Tibial nerve (tissue), 4 donors: ENCODE measurements at regions not wholly inside any gene's neighbourhood (a gene's known extent, or its start where the extent isn't known, plus 50 kb on each side); places are given as distances from the start of the nearest gene placed in this dataset.

Experiments
- CTCF ChIP-seq, 5 experiments: fragments of 200-600 bp in 3 of 5; fragments of 450-650 bp in 2 of 5; sonication (generic) in 3 of 5; IDR thresholded peaks; one replicate each; pipeline ENCODE4 v1.5.1; 2016 to 2019; ENCODE audit warnings: antibody characterized with exemption in 5 of 5, mild to moderate bottlenecking in 3 of 5, moderate library complexity in 2 of 5
- EP300 ChIP-seq, 2 donors: sonication (generic); formaldehyde crosslinking; IDR thresholded peaks; one replicate each; pipeline ENCODE4 v1.6.1; 2017; ENCODE audit warnings: antibody characterized with exemption in 2 of 2, mild to moderate bottlenecking in 1 of 2
- POLR2A ChIP-seq, 2 donors: fragments of 450-650 bp; IDR thresholded peaks; one replicate each; pipeline ENCODE4 v1.6.1; 2017; ENCODE audit warnings: antibody characterized with exemption in 2 of 2, mild to moderate bottlenecking in 2 of 2, moderate library complexity in 2 of 2

GRCh38 chr14:106599209-106599608 lies 1072.8 kb downstream of the TMEM121 start:
- TF ChIP-seq CTCF (IDR thresholded peaks at IDR 0.05) (no peak), POLR2A (IDR thresholded peaks at IDR 0.05) (no peak), EP300 (IDR thresholded peaks at IDR 0.05) (no peak)
